ENCODE measurements at regions not wholly inside any gene's neighbourhood (a gene's known extent, or its start where the extent isn't known, plus 50 kb on each side); places are given as distances from the start of the nearest gene placed in this dataset.

GRCh38 chr1:172813330-172813729 lies 154.4 kb downstream of the FASLG start:
- Histone ChIP-seq H2AFZ (no peak overlapping the region), H3K9me2 (ENCODE audit: insufficient read depth) (0 out of 2 replicates have a peak, but pooled peaks cover 4% of the 10 kb centered on the region), H3K9me3 (ENCODE audit: insufficient read depth, low read depth) (peaks cover 11% of the 10 kb centered on the region), H3F3A (ENCODE audit: insufficient read depth, low read depth) (no peaks in the 10 kb centered on the region), H3K27ac (no peak overlapping the region), H3K79me2 (ENCODE audit: low read depth) (no peaks in the 10 kb centered on the region), H3K36me3 (ENCODE audit: low read depth) (no peaks in the 10 kb centered on the region), H3K4me1 (replicated peaks; ENCODE audit: insufficient read depth) (no peaks in the 10 kb centered on the region), H3K4me2 (no peak overlapping the region), H3K27me3 (ENCODE audit: insufficient read depth, low read depth) (no peaks in the 10 kb centered on the region), H3K4me3 (no peak overlapping the region), H4K20me1 (ENCODE audit: insufficient read depth) (no peaks in the 10 kb centered on the region)
- ChIA-PET CTCF (no interaction called here), POLR2A (ENCODE audit: unreplicated experiment) (no interaction called here)
- no peak for DNase-seq
- TF ChIP-seq, protein P1, sequence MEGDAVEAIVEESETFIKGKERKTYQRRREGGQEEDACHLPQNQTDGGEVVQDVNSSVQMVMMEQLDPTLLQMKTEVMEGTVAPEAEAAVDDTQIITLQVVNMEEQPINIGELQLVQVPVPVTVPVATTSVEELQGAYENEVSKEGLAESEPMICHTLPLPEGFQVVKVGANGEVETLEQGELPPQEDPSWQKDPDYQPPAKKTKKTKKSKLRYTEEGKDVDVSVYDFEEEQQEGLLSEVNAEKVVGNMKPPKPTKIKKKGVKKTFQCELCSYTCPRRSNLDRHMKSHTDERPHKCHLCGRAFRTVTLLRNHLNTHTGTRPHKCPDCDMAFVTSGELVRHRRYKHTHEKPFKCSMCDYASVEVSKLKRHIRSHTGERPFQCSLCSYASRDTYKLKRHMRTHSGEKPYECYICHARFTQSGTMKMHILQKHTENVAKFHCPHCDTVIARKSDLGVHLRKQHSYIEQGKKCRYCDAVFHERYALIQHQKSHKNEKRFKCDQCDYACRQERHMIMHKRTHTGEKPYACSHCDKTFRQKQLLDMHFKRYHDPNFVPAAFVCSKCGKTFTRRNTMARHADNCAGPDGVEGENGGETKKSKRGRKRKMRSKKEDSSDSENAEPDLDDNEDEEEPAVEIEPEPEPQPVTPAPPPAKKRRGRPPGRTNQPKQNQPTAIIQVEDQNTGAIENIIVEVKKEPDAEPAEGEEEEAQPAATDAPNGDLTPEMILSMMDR (conservative IDR thresholded peaks at IDR 0.05), result no peak
- no TSS peak for BruUV-seq (replicated peaks)
- intact Hi-C loops (cut with micrococcal nuclease; ENCODE audit: unreplicated experiment), result no loop called here

- H3F3A ChIP-seq (ENCODE audit: insufficient read depth, low read depth), result no peaks in the 10 kb centered on the region
- no peak overlapping the region for H3K4me2 ChIP-seq
- no peaks in the 10 kb centered on the region for H3K79me2 ChIP-seq (ENCODE audit: low read depth)
- peaks cover 11% of the 10 kb centered on the region for H3K9me3 ChIP-seq (ENCODE audit: insufficient read depth, low read depth)
- H3K36me3 ChIP-seq (ENCODE audit: low read depth), result no peaks in the 10 kb centered on the region
- no TSS peak for BruUV-seq (replicated peaks)
- H4K20me1 ChIP-seq (ENCODE audit: insufficient read depth), result no peaks in the 10 kb centered on the region
- no peak overlapping the region for H3K4me3 ChIP-seq
- ChIA-PET CTCF (no interaction called here), POLR2A (ENCODE audit: unreplicated experiment) (no interaction called here)
- H3K9me2 ChIP-seq (ENCODE audit: insufficient read depth), result no peaks in the 10 kb centered on the region
- H3K4me1 ChIP-seq (replicated peaks; ENCODE audit: insufficient read depth), result no peaks in the 10 kb centered on the region
- DNase-seq, result no peak
- no peaks in the 10 kb centered on the region for H3K27me3 ChIP-seq (ENCODE audit: insufficient read depth, low read depth)
- H2AFZ ChIP-seq, result no peak overlapping the region
- TF ChIP-seq, protein P1 (conservative IDR thresholded peaks at IDR 0.05), result no peak
- TF ChIP-seq EZH2 (IDR thresholded peaks at IDR 0.05; ENCODE audit: low read depth), result no peak
- no peak overlapping the region for H3K27ac ChIP-seq
- intact Hi-C loops (cut with micrococcal nuclease; ENCODE audit: unreplicated experiment), result no loop called here
Measured at GRCh38 chr1:172814428-172814827, 155.5 kb downstream of the FASLG start.

GRCh38 chr1:172815740-172816139 lies 156.8 kb downstream of the FASLG start:
- Histone ChIP-seq H3K9me3 (ENCODE audit: insufficient read depth, low read depth) (peaks cover 11% of the 10 kb centered on the region), H2AFZ (no peak overlapping the region), H3K27me3 (ENCODE audit: insufficient read depth, low read depth) (no peaks in the 10 kb centered on the region), H3K36me3 (ENCODE audit: low read depth) (no peaks in the 10 kb centered on the region), H3K9me2 (ENCODE audit: insufficient read depth) (no peaks in the 10 kb centered on the region), H3K27ac (no peak overlapping the region), H3K79me2 (ENCODE audit: low read depth) (no peaks in the 10 kb centered on the region), H3F3A (ENCODE audit: insufficient read depth, low read depth) (no peaks in the 10 kb centered on the region), H3K4me1 (replicated peaks; ENCODE audit: insufficient read depth) (no peaks in the 10 kb centered on the region), H3K4me3 (no peak overlapping the region), H4K20me1 (ENCODE audit: insufficient read depth) (no peaks in the 10 kb centered on the region), H3K4me2 (no peak overlapping the region)
- BruUV-seq (replicated peaks), result no TSS peak
- no peak for DNase-seq
- CTCF ChIA-PET, result no interaction called here
- intact Hi-C loops (cut with micrococcal nuclease; ENCODE audit: unreplicated experiment), result no loop called here
- TF ChIP-seq, protein P1 (conservative IDR thresholded peaks at IDR 0.05), result no peak
- TF ChIP-seq EZH2 (IDR thresholded peaks at IDR 0.05; ENCODE audit: low read depth), result no peak
- POLR2A ChIA-PET (ENCODE audit: unreplicated experiment), result no interaction called here
